ENCODE measurements at regions not wholly inside any gene's neighbourhood (a gene's known extent, or its start where the extent isn't known, plus 50 kb on each side); places are given as distances from the start of the nearest gene placed in this dataset.

DNA sequence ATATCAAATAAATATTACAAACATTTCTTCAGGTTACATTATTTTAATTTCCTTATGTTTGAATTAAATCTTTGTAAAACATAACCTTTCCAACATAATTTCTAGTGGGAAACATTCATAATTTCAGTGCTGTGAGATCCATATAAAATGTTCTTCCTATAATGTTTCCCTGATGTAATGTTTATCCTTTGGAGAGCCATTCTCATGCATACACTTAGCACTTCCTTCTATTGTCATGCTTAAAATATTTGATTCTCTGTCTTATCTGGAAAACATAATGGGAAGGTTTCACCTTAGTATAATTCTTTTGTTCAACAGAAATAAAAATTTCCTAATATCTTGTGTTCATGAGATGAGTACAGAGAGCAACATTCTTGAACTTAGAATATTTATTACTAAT lies 472.5 kb downstream of the ADAMTS20 start:
- TF ChIP-seq, protein P1, sequence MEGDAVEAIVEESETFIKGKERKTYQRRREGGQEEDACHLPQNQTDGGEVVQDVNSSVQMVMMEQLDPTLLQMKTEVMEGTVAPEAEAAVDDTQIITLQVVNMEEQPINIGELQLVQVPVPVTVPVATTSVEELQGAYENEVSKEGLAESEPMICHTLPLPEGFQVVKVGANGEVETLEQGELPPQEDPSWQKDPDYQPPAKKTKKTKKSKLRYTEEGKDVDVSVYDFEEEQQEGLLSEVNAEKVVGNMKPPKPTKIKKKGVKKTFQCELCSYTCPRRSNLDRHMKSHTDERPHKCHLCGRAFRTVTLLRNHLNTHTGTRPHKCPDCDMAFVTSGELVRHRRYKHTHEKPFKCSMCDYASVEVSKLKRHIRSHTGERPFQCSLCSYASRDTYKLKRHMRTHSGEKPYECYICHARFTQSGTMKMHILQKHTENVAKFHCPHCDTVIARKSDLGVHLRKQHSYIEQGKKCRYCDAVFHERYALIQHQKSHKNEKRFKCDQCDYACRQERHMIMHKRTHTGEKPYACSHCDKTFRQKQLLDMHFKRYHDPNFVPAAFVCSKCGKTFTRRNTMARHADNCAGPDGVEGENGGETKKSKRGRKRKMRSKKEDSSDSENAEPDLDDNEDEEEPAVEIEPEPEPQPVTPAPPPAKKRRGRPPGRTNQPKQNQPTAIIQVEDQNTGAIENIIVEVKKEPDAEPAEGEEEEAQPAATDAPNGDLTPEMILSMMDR (IDR thresholded peaks at IDR 0.05), result no peak
- TF ChIP-seq POLR2A (IDR thresholded peaks at IDR 0.05), result no peak

All from Peyer's patch (tissue), 4 donors.